Endothelial cell of umbilical vein (primary cell): ENCODE measurements at regions not wholly inside any gene's neighbourhood (a gene's known extent, or its start where the extent isn't known, plus 50 kb on each side); places are given as distances from the start of the nearest gene placed in this dataset.

Experiments used
- BruUV-seq: library from RNA; stranded (reverse); fragments of 400-500 nt; replicated peaks from 2 replicates; lab custom pipeline; 2021; lab: Mats Ljungman, UMichigan
- CTCF ChIA-PET: fragments of 300-600, 350-600 bp; sonication (Branson Sonifier 250); formaldehyde crosslinking; loops from one replicate; lab custom pipeline; 2021; ENCODE audit warnings: antibody characterized with exemption, inconsistent platforms; lab: Charles Lee
- POLR2A ChIA-PET: fragments of 300-600, 350-600 bp; sonication (Branson Sonifier 250); formaldehyde crosslinking; loops from one replicate; lab custom pipeline; 2021; ENCODE audit warnings: antibody characterized with exemption, inconsistent platforms; lab: Charles Lee
- DNase-seq: peaks from one replicate; pipeline ENCODE4 v3.0.0-alpha.2; 2011; ENCODE audit warnings: low read depth, low spot score
- FAIRE-seq: peaks from 2 replicates; lab custom pipeline; 2011; peaks lifted over from hg19 to GRCh38; lab: Jason Lieb, UNC
- H2AFZ ChIP-seq: 2 replicates; pipeline ENCODE4 v1.6.0; 2012; ENCODE audit warnings: low read depth, low read length, control low read depth, inconsistent platforms
- H3K27ac ChIP-seq: 2 replicates; pipeline ENCODE4 v1.5.1; 2011; ENCODE audit warnings: low read depth, mild to moderate bottlenecking, control low read depth, low read length, moderate library complexity; ENCODE audit not compliant: insufficient read depth
- H3K27me3 ChIP-seq, 2 experiments: 2 replicates each; pipeline versions ENCODE4 v1.6.0 to v1.6.1; 2011; ENCODE audit warnings: low read length in 2 of 2, mixed read lengths in 1 of 2; ENCODE audit not compliant: control insufficient read depth in 2 of 2, insufficient read depth in 2 of 2
- H3K36me3 ChIP-seq, 2 experiments: 2 replicates in 1 of 2; 3 replicates in 1 of 2; pipeline ENCODE4 v1.5.1; 2011; ENCODE audit warnings: low read length in 2 of 2, mild to moderate bottlenecking in 1 of 2, moderate library complexity in 1 of 2; ENCODE audit not compliant: control insufficient read depth in 2 of 2, insufficient read depth in 2 of 2; ENCODE audit errors: extremely low read depth in 1 of 2
- H3K4me1 ChIP-seq: 3 replicates; pipeline ENCODE4 v1.5.1; 2011; ENCODE audit warnings: mild to moderate bottlenecking, low read length; ENCODE audit not compliant: control insufficient read depth, insufficient read depth; ENCODE audit errors: extremely low read depth
- H3K4me2 ChIP-seq: 2 replicates; pipeline ENCODE4 v1.6.1; 2011; ENCODE audit warnings: low read length, control low read depth, mixed read lengths; ENCODE audit not compliant: insufficient read depth
- H3K4me3 ChIP-seq, 3 experiments: fragments of 200-600 bp in 1 of 3; sonication (generic), shearing (Covaris generic) in 1 of 3; replicated peaks in 1 of 3; 2 replicates each; pipeline ENCODE4 v1.5.1; 2011 to 2016; ENCODE audit warnings: control low read depth in 3 of 3, low read length in 3 of 3, mild to moderate bottlenecking in 2 of 3, inconsistent platforms in 1 of 3, low read depth in 1 of 3, moderate library complexity in 1 of 3; ENCODE audit not compliant: insufficient read depth in 1 of 3
- H3K79me2 ChIP-seq: 2 replicates; pipeline ENCODE4 v1.6.0; 2012; ENCODE audit warnings: low read length, inconsistent platforms; ENCODE audit not compliant: control insufficient read depth, insufficient read depth
- H3K9ac ChIP-seq: replicated peaks from 2 replicates; pipeline ENCODE3; 2011; ENCODE audit warnings: low read length, control low read depth; ENCODE audit not compliant: insufficient read depth; ENCODE audit errors: extremely low read depth
- H3K9me1 ChIP-seq: replicated peaks from 3 replicates; pipeline ENCODE4 v1.6.0; 2011; ENCODE audit warnings: mild to moderate bottlenecking, low read length; ENCODE audit not compliant: control insufficient read depth, insufficient read depth; ENCODE audit errors: extremely low read depth
- H3K9me3 ChIP-seq: replicated peaks from 2 replicates; pipeline ENCODE4 v1.5.1; 2012; ENCODE audit warnings: low read length, inconsistent platforms; ENCODE audit not compliant: control insufficient read depth, insufficient read depth
- H4K20me1 ChIP-seq: replicated peaks from 2 replicates; pipeline ENCODE3; 2011; ENCODE audit warnings: mild to moderate bottlenecking, low read length; ENCODE audit not compliant: control insufficient read depth, insufficient read depth; ENCODE audit errors: extremely low read depth
- CTCF ChIP-seq, 2 donors: IDR thresholded peaks; 1 replicate in 1 of 2; 2 replicates in 1 of 2; pipeline ENCODE4 v1.5.1; 2011; ENCODE audit warnings: low read length in 2 of 2, mild to moderate bottlenecking in 2 of 2, moderate library complexity in 2 of 2, control low read depth in 1 of 2, inconsistent platforms in 1 of 2, low read depth in 1 of 2; ENCODE audit not compliant: insufficient read depth in 1 of 2; ENCODE audit errors: extremely low read depth in 1 of 2
- EZH2 ChIP-seq: IDR thresholded peaks from 2 replicates; pipeline ENCODE4 v1.6.1; 2012; ENCODE audit warnings: borderline replicate concordance, low read depth, mild to moderate bottlenecking, moderate library complexity, low read length, inconsistent platforms; ENCODE audit not compliant: severe bottlenecking
- FOS ChIP-seq: IDR thresholded peaks from 2 replicates; pipeline ENCODE4 v1.6.1; 2011; ENCODE audit warnings: mild to moderate bottlenecking, low read length, moderate library complexity, borderline replicate concordance; ENCODE audit not compliant: insufficient read depth
- GATA2 ChIP-seq: IDR thresholded peaks from 2 replicates; pipeline ENCODE4 v1.7.0; 2011; ENCODE audit warnings: low read depth, mild to moderate bottlenecking, moderate library complexity, mixed read lengths, low read length; ENCODE audit not compliant: insufficient read length, insufficient read depth
- JUN ChIP-seq: IDR thresholded peaks from 2 replicates; pipeline ENCODE4 v1.6.1; 2011; ENCODE audit warnings: borderline replicate concordance, low read depth; ENCODE audit not compliant: insufficient read length, insufficient read depth
- MAX ChIP-seq: IDR thresholded peaks from 2 replicates; pipeline ENCODE4 v1.6.1; 2011; ENCODE audit not compliant: insufficient read depth, insufficient read length
- MYC ChIP-seq: IDR thresholded peaks from one replicate; pipeline ENCODE4 v1.6.1; 2011; ENCODE audit warnings: mild to moderate bottlenecking, low read depth, low read length
- POLR2A ChIP-seq: IDR thresholded peaks from 2 replicates; pipeline ENCODE4 v1.6.1; 2012; ENCODE audit warnings: low read depth, mild to moderate bottlenecking, control low read depth, low read length
- POLR2AphosphoS5 ChIP-seq: IDR thresholded peaks from 2 replicates; pipeline ENCODE4 v1.6.1; 2012; ENCODE audit warnings: low read depth, mild to moderate bottlenecking, control low read depth, low read length, moderate library complexity; ENCODE audit not compliant: insufficient read depth
- dilution Hi-C: fragments of 300-500 bp; cut with MboI; formaldehyde crosslinking; loops from one replicate; pipeline ENCODE4 v1.15.0; 2019; ENCODE audit warnings: low sequenced_read_pairs; ENCODE audit not compliant: extremely low pct_ligation_motif_present
- intact Hi-C: fragments of 100-400 bp; cut with micrococcal nuclease; formaldehyde crosslinking; loops from one replicate; pipeline ENCODE4 v1.10.0; 2022

DNA sequence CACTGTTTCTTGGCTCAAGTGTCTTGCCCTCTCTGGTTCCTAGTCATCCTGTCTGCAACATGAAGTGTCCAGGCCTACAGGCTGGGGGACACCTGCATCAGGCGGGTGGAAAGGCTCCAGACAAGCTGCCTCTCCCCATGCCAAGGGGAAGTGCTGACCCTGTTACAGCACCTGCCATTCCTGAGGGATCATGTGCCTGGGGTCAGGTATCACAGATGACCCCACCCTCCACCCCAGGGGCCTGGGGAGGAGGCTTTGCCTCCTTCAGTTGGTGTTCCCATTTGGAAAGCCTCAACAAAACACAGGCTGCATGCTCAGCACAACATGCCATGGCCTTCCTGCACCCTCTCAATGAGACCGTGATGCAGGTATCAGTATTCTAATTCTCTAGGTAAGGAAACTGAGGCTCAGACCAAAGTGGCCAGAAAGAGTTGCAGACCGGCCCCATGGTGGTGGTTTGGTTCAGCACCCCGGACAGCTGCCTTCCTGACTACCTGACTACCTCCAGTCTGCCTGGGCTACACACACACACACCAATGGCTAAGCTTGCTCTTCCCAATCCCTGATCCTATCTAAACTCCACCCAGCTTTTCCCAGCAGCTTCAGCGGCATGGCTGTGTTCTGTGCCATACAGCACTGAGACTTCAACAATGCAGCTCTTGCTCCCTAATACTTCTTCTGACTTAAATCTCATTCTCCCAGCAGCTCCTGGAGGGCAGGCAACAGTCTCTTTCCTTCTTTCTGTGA is 69.7 kb upstream of the LINGO1 start:
- Histone ChIP-seq H3K27ac (no peak overlapping the region), H3K79me2 (no peaks in the 10 kb centered on the region), H3K9me3 (no peaks in the 10 kb centered on the region), H3K4me2 (no peak overlapping the region), H2AFZ (no peak overlapping the region), H3K9ac (no peak overlapping the region), H4K20me1 (no peaks in the 10 kb centered on the region), H3K27me3 (peaks cover 0 to 4% of the 10 kb centered on the region in 2 experiments), H3K9me1 (no peaks in the 10 kb centered on the region), H3K4me1 (no peaks in the 10 kb centered on the region), H3K4me3 (no peak overlapping the region), H3K36me3 (no peaks in the 10 kb centered on the region)
- FAIRE-seq (peak; percentile 18), DNase-seq (peak; percentile 15)
- TF ChIP-seq CTCF (IDR thresholded peaks at IDR 0.05; ENCODE audit: extremely low read depth in 1 of 2, insufficient read depth in 1 of 2, low read depth in 1 of 2, low read length in 2 of 2) (no peak), JUN (no peak), FOS (no peak), POLR2A (no peak), EZH2 (no peak), MAX (no peak), POLR2AphosphoS5 (no peak), MYC (no peak), GATA2 (no peak)
- no TSS peak for BruUV-seq
- POLR2A ChIA-PET, result no interaction called here
- intact Hi-C loops, result no loop called here
- CTCF ChIA-PET, result interaction anchor here (0.9 kb wide), 1 partner anchor 96 kb away, joined by 4 read pairs; no protein-coding TSS in a partner anchor
- dilution Hi-C loops, result no loop called here
